Stimulated activated CD8-positive, alpha-beta memory T cell treated with anti-CD3 and anti-CD28 coated beads, Interleukin-15, amount 100 ng/mL, for 4 hours (primary cell): ENCODE measurements at regions not wholly inside any gene's neighbourhood (a gene's known extent, or its start where the extent isn't known, plus 50 kb on each side); places are given as distances from the start of the nearest gene placed in this dataset.

ENCODE experiments used
- DNase-seq, 2 donors: peaks; one replicate each; pipeline ENCODE4 v3.0.0-alpha.2; 2020; ENCODE audit warnings: low read depth in 2 of 2

- DNase-seq, result no peak
Measured at GRCh38 chr21:24369746-24370145, 1237.5 kb downstream of the MRPL39 start.

GRCh38 chr21:24369278-24369677, 1238.0 kb downstream of the MRPL39 start:
- no peak for DNase-seq

GRCh38 chr21:24367936-24368335, 1239.3 kb downstream of the MRPL39 start:
- DNase-seq, result no peak

- no peak for DNase-seq
Measured at GRCh38 chr21:24353492-24353891, 1253.8 kb downstream of the MRPL39 start.

GRCh38 chr21:24339406-24339805, 1267.9 kb downstream of the MRPL39 start:
- DNase-seq, result no peak

GRCh38 chr21:24336491-24336890, 1270.8 kb downstream of the MRPL39 start:
- DNase-seq, result no peak

- no peak for DNase-seq
Measured at GRCh38 chr21:24323536-24323935, 1283.7 kb downstream of the MRPL39 start.

- DNase-seq, result no peak
Measured at GRCh38 chr21:24316277-24316922, 1290.9 kb downstream of the MRPL39 start.

- no peak for DNase-seq
Measured at GRCh38 chr21:24310788-24311187, 1296.5 kb downstream of the MRPL39 start.

GRCh38 chr21:24308183-24308582, 1299.1 kb downstream of the MRPL39 start:
- DNase-seq, result no peak

- no peak for DNase-seq
Measured at GRCh38 chr21:24302400-24302799, 1304.9 kb downstream of the MRPL39 start.

- no peak for DNase-seq
Measured at GRCh38 chr21:24298040-24298439, 1309.2 kb downstream of the MRPL39 start.

- no peak for DNase-seq
Measured at GRCh38 chr21:24294171-24294570, 1313.1 kb downstream of the MRPL39 start.

GRCh38 chr21:24290151-24290833, 1317.0 kb downstream of the MRPL39 start:
- no peak for DNase-seq

- no peak for DNase-seq
Measured at GRCh38 chr21:24289539-24289938, 1317.7 kb downstream of the MRPL39 start.

- no peak for DNase-seq
Measured at GRCh38 chr21:24280596-24280995, 1326.7 kb downstream of the MRPL39 start.

GRCh38 chr21:24278711-24279110, 1328.6 kb downstream of the MRPL39 start:
- DNase-seq, result no peak

- no peak for DNase-seq
Measured at GRCh38 chr21:24276204-24276603, 1331.1 kb downstream of the MRPL39 start.

- no peak for DNase-seq
Measured at GRCh38 chr21:24275616-24276015, 1331.7 kb downstream of the MRPL39 start.

- DNase-seq, result no peak
Measured at GRCh38 chr21:24272521-24272938, 1334.8 kb downstream of the MRPL39 start.

- no peak for DNase-seq
Measured at GRCh38 chr21:24265987-24266386, 1341.3 kb downstream of the MRPL39 start.

GRCh38 chr21:24260751-24261150, 1346.5 kb downstream of the MRPL39 start:
- no peak for DNase-seq

- DNase-seq, result no peak
Measured at GRCh38 chr21:24259241-24259640, 1348.0 kb downstream of the MRPL39 start.

GRCh38 chr21:24255591-24255990, 1351.7 kb downstream of the MRPL39 start:
- no peak for DNase-seq
